ENCODE measurements at regions not wholly inside any gene's neighbourhood (a gene's known extent, or its start where the extent isn't known, plus 50 kb on each side); places are given as distances from the start of the nearest gene placed in this dataset.

GRCh38 chr1:238752327-238752726, 634.0 kb upstream of the CHRM3 start:
- ChIA-PET POLR2A (no interaction called here), CTCF (no interaction called here)
- no peak for TF ChIP-seq CTCF (IDR thresholded peaks at IDR 0.05; ENCODE audit: control extremely low read depth, extremely low read depth, low read depth, missing control alignments)
- DNase-seq (ENCODE audit: extremely low spot score) = no peak

- ChIA-PET POLR2A (no interaction called here), CTCF (interaction anchor here (1.0 to 1.1 kb wide), 3 partner anchors 8 to 27 kb away, joined by 3 read pairs; no protein-coding TSS in a partner anchor)
- no peak for DNase-seq (ENCODE audit: extremely low spot score)
- TF ChIP-seq CTCF (IDR thresholded peaks at IDR 0.05; ENCODE audit: control extremely low read depth, extremely low read depth, low read depth, missing control alignments) = no peak
Observed at GRCh38 chr1:238745069-238745468, 641.3 kb upstream of the CHRM3 start.

- POLR2A ChIA-PET = no interaction called here
- CTCF ChIA-PET = no interaction called here
Observed at GRCh38 chr1:238738892-238739291, 647.5 kb upstream of the CHRM3 start.

GRCh38 chr1:238727670-238728069, 658.7 kb upstream of the CHRM3 start:
- CTCF ChIA-PET = interaction anchor here (1.1 kb wide), 1 partner anchor 19 kb away, joined by 3 read pairs; no protein-coding TSS in a partner anchor
- POLR2A ChIA-PET = no interaction called here
- no peak for TF ChIP-seq CTCF (IDR thresholded peaks at IDR 0.05; ENCODE audit: control extremely low read depth, extremely low read depth, low read depth, missing control alignments)

More at GRCh38 chr1:238738892-238739291, 647.5 kb upstream of the CHRM3 start:
- no peak for DNase-seq (ENCODE audit: extremely low spot score)
- no peak for TF ChIP-seq CTCF (IDR thresholded peaks at IDR 0.05; ENCODE audit: control extremely low read depth, extremely low read depth, low read depth, missing control alignments)

GRCh38 chr1:238722812-238723211, 663.6 kb upstream of the CHRM3 start:
- DNase-seq (ENCODE audit: extremely low spot score) = no peak
- no peak for TF ChIP-seq CTCF (IDR thresholded peaks at IDR 0.05; ENCODE audit: control extremely low read depth, extremely low read depth, low read depth, missing control alignments)
- POLR2A ChIA-PET = no interaction called here
- CTCF ChIA-PET = no interaction called here

More at GRCh38 chr1:238727670-238728069, 658.7 kb upstream of the CHRM3 start:
- no peak for DNase-seq (ENCODE audit: extremely low spot score)

GRCh38 chr1:238710697-238711096, 675.7 kb upstream of the CHRM3 start:
- no peak for DNase-seq (ENCODE audit: extremely low spot score)
- ChIA-PET CTCF (no interaction called here), POLR2A (no interaction called here)
- TF ChIP-seq CTCF (IDR thresholded peaks at IDR 0.05; ENCODE audit: control extremely low read depth, extremely low read depth, low read depth, missing control alignments) = no peak

- ChIA-PET POLR2A (no interaction called here), CTCF (no interaction called here)
- no peak for DNase-seq (ENCODE audit: extremely low spot score)
- TF ChIP-seq CTCF (IDR thresholded peaks at IDR 0.05; ENCODE audit: control extremely low read depth, extremely low read depth, low read depth, missing control alignments) = no peak
Observed at GRCh38 chr1:238701024-238701423, 685.3 kb upstream of the CHRM3 start.
